ENCODE measurements at regions not wholly inside any gene's neighbourhood (a gene's known extent, or its start where the extent isn't known, plus 50 kb on each side); places are given as distances from the start of the nearest gene placed in this dataset.

DNA sequence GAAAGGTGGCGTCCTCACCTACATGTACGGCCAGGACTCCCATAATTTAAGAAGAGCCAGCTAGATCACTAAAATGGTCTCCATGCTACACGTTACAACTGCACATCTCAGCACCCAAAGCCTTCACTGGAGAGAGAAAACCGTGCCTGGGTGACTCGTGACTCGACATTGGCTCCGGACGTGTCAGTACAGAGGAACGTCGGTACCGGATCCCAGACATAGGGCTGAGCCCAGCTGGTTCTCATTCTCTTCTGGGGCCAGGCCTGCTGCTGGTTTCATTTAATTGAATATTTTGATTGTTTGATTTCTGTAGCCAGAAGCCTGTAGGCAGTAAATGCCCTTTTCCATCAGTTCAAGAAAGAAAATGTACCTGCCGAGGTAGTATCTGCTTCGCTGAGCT is 93.1 kb downstream of the HHIPL2 start:
- peak; percentile 10 for DNase-seq
- Mint-ChIP-seq H3K27ac (peak overlapping the region; percentile 8), H3K36me3 (ENCODE audit: low read depth) (no peaks in the 10 kb centered on the region), H3K4me3 (no peak overlapping the region), H3K4me1 (ENCODE audit: low read depth) (peaks cover 18% of the 10 kb centered on the region), H3K27me3 (ENCODE audit: low read depth) (no peaks in the 10 kb centered on the region), H3K9me3 (peaks cover 10% of the 10 kb centered on the region)
- intact Hi-C loops (cut with micrococcal nuclease) = loop anchor here (1.0 to 10.0 kb wide), 13 partner anchors 38 to 1644 kb away; partner anchors contain the start of genes DUSP10 and HLX
- CTCF ChIA-PET = interaction anchor here (0.6 to 4.6 kb wide), 40 partner anchors 8 to 1020 kb away, joined by 3 to 80 read pairs (median 4); no protein-coding TSS in a partner anchor

DNA sequence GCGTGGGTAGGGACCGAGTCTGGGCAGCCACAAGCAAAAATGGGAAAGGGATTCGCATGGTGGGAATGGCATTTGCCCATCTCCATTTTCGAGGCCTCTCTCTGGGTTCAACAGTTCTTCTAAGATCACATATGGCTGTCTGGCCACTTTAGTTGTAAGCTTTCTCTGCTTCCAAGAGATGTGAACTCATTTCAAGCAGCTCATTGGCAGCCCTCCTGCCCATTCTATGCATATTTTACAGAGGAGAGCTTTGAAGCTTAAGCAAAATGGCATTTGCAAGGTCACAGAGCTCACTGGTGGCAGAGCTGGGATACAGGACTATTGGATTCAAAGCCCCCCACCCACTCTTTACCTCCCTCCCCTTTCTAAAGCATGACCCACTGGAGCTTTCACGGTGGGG is 93.7 kb downstream of the HHIPL2 start:
- H3K4me1 Mint-ChIP-seq (ENCODE audit: low read depth) = peaks cover 18% of the 10 kb centered on the region
- H3K27ac Mint-ChIP-seq = no peak overlapping the region
- intact Hi-C loops (cut with micrococcal nuclease) = loop anchor here (10.0 kb wide), 2 partner anchors 259 to 619 kb away; no protein-coding TSS in a partner anchor
- peaks cover 10% of the 10 kb centered on the region for H3K9me3 Mint-ChIP-seq
- no peak for DNase-seq
- no peak overlapping the region for H3K4me3 Mint-ChIP-seq
- H3K36me3 Mint-ChIP-seq (ENCODE audit: low read depth) = no peaks in the 10 kb centered on the region
- CTCF ChIA-PET = interaction anchor here (0.7 to 4.6 kb wide), 19 partner anchors 8 to 710 kb away, joined by 3 to 80 read pairs (median 6); no protein-coding TSS in a partner anchor
- no peaks in the 10 kb centered on the region for H3K27me3 Mint-ChIP-seq (ENCODE audit: low read depth)

DNA sequence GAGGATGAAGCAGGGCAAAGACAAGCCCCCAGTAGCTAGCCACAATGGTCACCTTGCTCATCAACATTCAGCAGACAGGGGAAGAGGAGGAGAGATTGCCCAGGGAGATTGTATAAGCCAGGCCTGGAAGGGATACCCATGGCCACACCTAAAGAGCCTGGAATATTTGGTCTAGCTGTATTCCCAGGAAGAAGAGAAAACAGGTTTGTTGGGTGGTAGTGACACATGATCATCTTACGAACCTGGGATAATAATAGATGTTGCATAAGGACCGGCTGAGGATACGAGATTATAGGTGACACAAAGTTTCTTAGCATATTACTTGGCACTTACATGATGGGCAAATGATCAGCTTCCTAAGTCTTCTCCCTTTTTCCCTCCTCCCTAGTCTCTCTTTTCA is 95.9 kb downstream of the HHIPL2 start:
- Mint-ChIP-seq H3K9me3 (peaks cover 2% of the 10 kb centered on the region), H3K4me1 (ENCODE audit: low read depth) (peaks cover 18% of the 10 kb centered on the region), H3K36me3 (ENCODE audit: low read depth) (no peaks in the 10 kb centered on the region), H3K4me3 (no peak overlapping the region), H3K27ac (no peak overlapping the region), H3K27me3 (ENCODE audit: low read depth) (no peaks in the 10 kb centered on the region)
- CTCF ChIA-PET = interaction anchor here (0.6 to 4.6 kb wide), 3 partner anchors 9 to 356 kb away, joined by 3 to 80 read pairs (median 3); no protein-coding TSS in a partner anchor
- intact Hi-C loops (cut with micrococcal nuclease) = loop anchor here (10.0 kb wide), 2 partner anchors 257 to 617 kb away; no protein-coding TSS in a partner anchor
- DNase-seq = no peak

DNA sequence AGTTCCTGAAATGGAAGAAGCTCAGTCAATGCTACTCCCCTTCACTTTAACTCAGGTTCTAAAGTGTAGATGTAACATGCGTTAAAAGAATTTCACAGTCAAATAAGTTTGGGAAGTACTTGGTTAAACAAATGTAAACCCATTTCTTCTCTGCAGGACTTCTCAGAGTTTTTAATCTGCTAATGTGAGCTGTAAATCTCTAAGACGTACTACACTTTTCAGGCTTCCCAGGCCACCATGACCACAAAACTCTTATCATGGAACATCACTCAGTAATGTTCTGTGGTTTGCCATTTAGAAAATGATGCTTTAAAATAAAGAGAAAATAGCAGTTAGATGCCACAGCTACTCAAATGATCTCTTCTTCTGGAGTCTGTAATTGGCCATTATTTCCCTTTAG is 104.3 kb downstream of the HHIPL2 start:
- CTCF ChIA-PET = interaction anchor here (0.8 to 2.5 kb wide), 3 partner anchors 11 to 120 kb away, joined by 3 to 17 read pairs (median 3); no protein-coding TSS in a partner anchor
- Mint-ChIP-seq H3K36me3 (ENCODE audit: low read depth) (no peaks in the 10 kb centered on the region), H3K27me3 (ENCODE audit: low read depth) (no peaks in the 10 kb centered on the region), H3K4me3 (no peak overlapping the region), H3K4me1 (ENCODE audit: low read depth) (peaks cover 10% of the 10 kb centered on the region), H3K27ac (no peak overlapping the region), H3K9me3 (no peaks in the 10 kb centered on the region)
- intact Hi-C loops (cut with micrococcal nuclease) = no loop called here
- DNase-seq = no peak

DNA sequence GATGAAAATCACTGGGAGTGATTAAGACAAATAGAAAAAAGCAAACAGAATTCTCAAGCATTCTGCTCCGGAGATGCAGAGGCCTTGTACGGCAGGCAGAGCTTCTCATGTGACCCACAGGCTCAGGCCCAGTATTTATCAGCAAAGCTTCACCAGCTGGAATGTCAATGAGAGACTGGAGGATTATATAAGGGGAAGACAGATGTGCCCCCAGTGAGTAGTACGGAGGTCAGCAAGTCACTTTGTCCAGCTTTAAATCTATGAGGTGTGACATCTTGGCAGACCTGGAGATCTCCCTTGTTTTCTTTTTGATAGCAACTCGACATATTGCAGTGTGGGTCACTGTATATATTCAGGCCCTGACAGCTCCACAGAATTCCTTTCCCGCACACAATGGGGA is 106.8 kb downstream of the HHIPL2 start:
- Mint-ChIP-seq H3K27ac (no peak overlapping the region), H3K27me3 (ENCODE audit: low read depth) (no peaks in the 10 kb centered on the region), H3K9me3 (no peaks in the 10 kb centered on the region), H3K36me3 (ENCODE audit: low read depth) (no peaks in the 10 kb centered on the region), H3K4me3 (no peak overlapping the region), H3K4me1 (ENCODE audit: low read depth) (peaks cover 10% of the 10 kb centered on the region)
- CTCF ChIA-PET = interaction anchor here (1.3 to 2.1 kb wide), 3 partner anchors 12 to 15 kb away, joined by 3 to 6 read pairs (median 5); no protein-coding TSS in a partner anchor
- intact Hi-C loops (cut with micrococcal nuclease) = no loop called here
- no peak for DNase-seq

DNA sequence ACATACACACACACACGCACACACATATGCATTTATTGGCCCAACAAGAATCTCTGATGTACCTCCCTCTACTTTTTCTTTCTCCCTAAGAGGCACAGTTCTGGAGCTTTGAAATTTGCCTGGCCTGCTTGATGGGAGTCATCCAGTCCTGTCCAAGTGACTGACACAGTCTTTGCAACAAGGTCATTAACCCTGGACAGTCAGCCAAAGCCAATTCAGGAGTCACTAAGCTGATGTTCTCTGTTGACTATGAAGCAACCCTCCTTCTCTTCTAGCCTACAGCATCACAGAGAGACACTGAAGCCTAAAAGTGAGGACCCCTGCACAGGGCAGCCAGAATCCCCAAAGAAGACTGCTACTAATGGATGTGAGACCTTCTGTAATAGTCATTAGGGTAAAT is 123.1 kb downstream of the HHIPL2 start:
- Mint-ChIP-seq H3K36me3 (ENCODE audit: low read depth) (peaks cover 7% of the 10 kb centered on the region), H3K4me3 (no peak overlapping the region), H3K27ac (no peak overlapping the region), H3K4me1 (ENCODE audit: low read depth) (peaks cover 36% of the 10 kb centered on the region), H3K27me3 (ENCODE audit: low read depth) (no peaks in the 10 kb centered on the region), H3K9me3 (peaks cover 13% of the 10 kb centered on the region)
- no peak for DNase-seq
- CTCF ChIA-PET = no interaction called here
- intact Hi-C loops (cut with micrococcal nuclease) = no loop called here

DNA sequence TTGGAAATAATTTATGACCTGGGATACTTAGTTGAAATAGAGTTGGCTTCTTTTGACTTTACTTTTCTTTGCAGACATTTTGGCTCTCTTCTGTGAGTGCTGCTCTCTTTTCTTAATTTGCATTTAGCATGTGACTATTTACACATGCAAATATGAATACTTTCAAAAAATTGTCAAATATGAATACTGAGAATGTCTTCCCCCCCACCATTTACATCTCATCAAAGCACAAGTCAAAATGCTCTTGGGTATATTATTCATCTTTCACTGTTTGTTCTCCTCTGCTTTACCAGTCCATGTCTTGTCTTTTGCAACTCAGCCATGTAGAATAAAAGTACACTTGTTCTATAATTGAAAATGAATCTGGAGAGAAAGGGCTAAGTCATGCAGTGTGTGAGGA is 126.5 kb downstream of the HHIPL2 start:
- no peaks in the 10 kb centered on the region for H3K27me3 Mint-ChIP-seq (ENCODE audit: low read depth)
- intact Hi-C loops (cut with micrococcal nuclease) = no loop called here
- peaks cover 7% of the 10 kb centered on the region for H3K36me3 Mint-ChIP-seq (ENCODE audit: low read depth)
- H3K27ac Mint-ChIP-seq = no peak overlapping the region
- CTCF ChIA-PET = no interaction called here
- no peak for DNase-seq
- peaks cover 59% of the 10 kb centered on the region for H3K4me1 Mint-ChIP-seq (ENCODE audit: low read depth)
- H3K4me3 Mint-ChIP-seq = no peak overlapping the region
- H3K9me3 Mint-ChIP-seq = peaks cover 9% of the 10 kb centered on the region

DNA sequence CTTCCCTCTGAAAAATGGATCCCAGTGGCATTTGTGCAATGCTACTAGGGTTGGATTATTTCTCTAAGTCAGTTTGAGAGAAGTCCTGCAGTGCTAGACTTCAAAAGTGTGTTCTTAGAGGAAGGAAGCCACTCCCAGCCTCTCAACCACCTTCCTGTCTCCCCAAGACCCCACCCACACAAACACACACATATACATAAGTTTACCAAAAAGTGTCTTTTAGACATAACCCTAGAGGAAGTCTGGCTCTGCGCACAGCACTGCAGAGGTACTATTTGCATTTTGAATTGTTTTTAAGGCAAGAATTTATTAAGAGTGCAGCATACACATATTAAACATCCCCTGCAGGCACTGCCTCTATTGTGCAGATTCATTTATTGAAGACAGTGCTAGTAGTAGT is 127.3 kb downstream of the HHIPL2 start:
- H3K4me3 Mint-ChIP-seq = no peak overlapping the region
- no peaks in the 10 kb centered on the region for H3K27me3 Mint-ChIP-seq (ENCODE audit: low read depth)
- CTCF ChIA-PET = interaction anchor here (1.0 kb wide), 1 partner anchor 35 kb away, joined by 3 read pairs; no protein-coding TSS in a partner anchor
- DNase-seq = peak; percentile 27
- intact Hi-C loops (cut with micrococcal nuclease) = no loop called here
- peaks cover 4% of the 10 kb centered on the region for H3K36me3 Mint-ChIP-seq (ENCODE audit: low read depth)
- H3K9me3 Mint-ChIP-seq = peaks cover 4% of the 10 kb centered on the region
- H3K4me1 Mint-ChIP-seq (ENCODE audit: low read depth) = peaks cover 66% of the 10 kb centered on the region
- H3K27ac Mint-ChIP-seq = peak overlapping the region; percentile 33

DNA sequence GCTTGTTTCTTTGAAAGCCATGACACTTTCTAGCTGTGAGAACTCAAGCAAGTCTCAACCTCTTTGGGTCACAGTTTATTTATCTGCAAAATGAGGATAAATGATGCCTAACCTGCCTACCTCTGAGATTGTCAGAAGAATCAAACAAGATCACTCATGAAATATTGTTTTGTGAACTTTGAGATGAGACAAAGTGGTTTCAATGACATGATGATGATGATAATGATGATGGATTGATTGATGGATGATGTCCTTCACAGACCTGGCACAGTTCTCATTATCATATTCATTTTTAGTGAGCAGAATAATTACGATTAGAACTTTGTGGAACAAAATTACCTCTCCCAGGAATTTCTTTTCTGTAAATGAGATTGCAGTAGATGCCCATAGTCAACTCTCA is 129.2 kb downstream of the HHIPL2 start:
- Mint-ChIP-seq H3K4me1 (ENCODE audit: low read depth) (peaks cover 73% of the 10 kb centered on the region), H3K36me3 (ENCODE audit: low read depth) (peaks cover 4% of the 10 kb centered on the region), H3K27ac (no peak overlapping the region), H3K4me3 (no peak overlapping the region), H3K9me3 (peaks cover 2% of the 10 kb centered on the region), H3K27me3 (ENCODE audit: low read depth) (no peaks in the 10 kb centered on the region)
- DNase-seq = no peak
- intact Hi-C loops (cut with micrococcal nuclease) = loop anchor here (5.0 kb wide), 2 partner anchors 156 to 981 kb away; no protein-coding TSS in a partner anchor
- CTCF ChIA-PET = interaction anchor here (1.8 kb wide), 1 partner anchor 36 kb away, joined by 5 read pairs; no protein-coding TSS in a partner anchor

DNA sequence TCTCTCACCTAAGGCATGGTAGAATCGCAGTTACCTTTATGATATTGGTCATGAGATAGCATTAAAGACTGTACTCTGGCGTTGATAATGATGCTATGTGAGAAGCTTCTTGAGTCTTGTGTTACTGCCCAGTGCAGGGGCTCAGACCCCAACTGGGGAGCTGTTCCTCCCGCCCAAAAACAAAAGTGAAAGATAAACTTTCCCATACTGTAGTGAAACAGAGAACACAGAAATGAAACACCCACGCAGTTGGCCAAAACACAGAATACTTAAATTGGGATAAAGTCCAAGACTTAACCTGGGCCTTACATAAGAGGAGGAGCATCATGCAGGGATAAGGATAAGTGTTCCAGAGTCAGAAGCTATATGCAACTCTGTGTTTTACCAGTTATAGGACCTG is 130.6 kb downstream of the HHIPL2 start:
- no peak overlapping the region for H3K27ac Mint-ChIP-seq
- no peak overlapping the region for H3K4me3 Mint-ChIP-seq
- CTCF ChIA-PET = interaction anchor here (0.5 to 1.4 kb wide), 2 partner anchors 38 to 1040 kb away, joined by 3 to 7 read pairs; no protein-coding TSS in a partner anchor
- peaks cover 68% of the 10 kb centered on the region for H3K4me1 Mint-ChIP-seq (ENCODE audit: low read depth)
- H3K9me3 Mint-ChIP-seq = peaks cover 2% of the 10 kb centered on the region
- no peaks in the 10 kb centered on the region for H3K27me3 Mint-ChIP-seq (ENCODE audit: low read depth)
- DNase-seq = no peak
- intact Hi-C loops (cut with micrococcal nuclease) = loop anchor here (5.0 kb wide), 2 partner anchors 155 to 980 kb away; no protein-coding TSS in a partner anchor
- H3K36me3 Mint-ChIP-seq (ENCODE audit: low read depth) = no peaks in the 10 kb centered on the region

DNA sequence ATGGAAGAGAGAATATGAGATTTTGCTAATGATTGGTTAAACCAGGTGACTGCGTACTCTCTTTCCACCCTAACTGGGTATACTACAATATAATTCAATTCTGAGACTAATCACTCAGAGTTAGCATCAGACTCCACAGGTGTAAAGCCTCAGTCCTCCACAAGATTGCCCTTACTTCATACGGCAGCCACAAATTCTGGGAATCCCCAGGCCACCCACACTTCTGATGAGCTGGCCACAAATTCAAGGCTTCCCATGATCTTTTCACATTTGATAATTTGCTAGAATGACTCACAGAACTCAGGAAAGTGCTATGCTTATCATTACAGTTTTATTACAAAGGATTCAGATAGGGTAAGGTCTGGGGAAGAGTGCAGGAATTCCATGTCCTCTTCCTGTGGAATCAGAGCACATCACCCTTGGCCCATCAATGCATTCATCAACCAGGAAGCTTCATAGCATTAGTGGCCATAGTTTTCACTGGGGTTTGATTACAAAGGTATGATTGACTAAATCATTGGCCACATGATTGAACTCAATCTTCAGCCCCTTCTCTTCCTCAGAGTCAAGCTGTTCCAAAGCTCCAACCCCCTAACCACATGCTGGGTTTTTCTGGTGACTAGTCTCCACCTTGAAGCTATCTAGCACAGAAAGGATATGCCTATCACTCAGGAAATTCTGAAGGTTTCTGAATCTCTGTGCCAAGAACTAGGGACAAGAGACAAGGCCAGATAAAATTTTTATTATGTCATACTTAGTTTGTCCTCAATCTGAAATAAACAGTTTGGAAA is 131.7 kb downstream of the HHIPL2 start:
- Mint-ChIP-seq H3K27me3 (ENCODE audit: low read depth) (no peaks in the 10 kb centered on the region), H3K27ac (no peak overlapping the region), H3K9me3 (no peaks in the 10 kb centered on the region), H3K36me3 (ENCODE audit: low read depth) (no peaks in the 10 kb centered on the region), H3K4me3 (no peak overlapping the region), H3K4me1 (ENCODE audit: low read depth) (peaks cover 59% of the 10 kb centered on the region)
- intact Hi-C loops (cut with micrococcal nuclease) = loop anchor here (1.0 to 5.0 kb wide), 4 partner anchors 39 to 979 kb away; partner anchors contain the start of gene DUSP10
- CTCF ChIA-PET = interaction anchor here (0.6 to 1.4 kb wide), 2 partner anchors 35 to 39 kb away, joined by 3 to 7 read pairs; no protein-coding TSS in a partner anchor
- DNase-seq = peak; percentile 69

DNA sequence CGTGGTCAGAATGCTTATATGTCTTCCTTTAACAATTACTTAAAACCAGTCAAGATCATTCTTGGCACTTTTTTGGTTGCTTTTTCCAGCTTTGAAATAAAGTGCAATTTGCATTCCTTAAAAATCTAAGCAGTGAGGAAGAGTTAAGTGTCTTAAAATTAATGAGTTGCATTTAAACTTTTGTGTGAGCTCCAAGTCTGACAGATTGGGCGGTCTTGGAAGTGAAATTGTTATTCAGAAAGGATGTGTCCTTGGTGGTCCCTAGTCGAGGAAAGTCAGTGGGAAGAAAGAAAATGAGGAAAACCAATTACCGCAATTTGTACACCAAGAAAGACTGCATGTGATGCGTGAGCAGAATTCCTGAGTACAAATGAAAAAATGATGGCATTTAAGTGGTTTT is 132.5 kb downstream of the HHIPL2 start:
- Mint-ChIP-seq H3K4me1 (ENCODE audit: low read depth) (peaks cover 52% of the 10 kb centered on the region), H3K9me3 (no peaks in the 10 kb centered on the region), H3K27me3 (ENCODE audit: low read depth) (no peaks in the 10 kb centered on the region), H3K27ac (no peak overlapping the region), H3K4me3 (no peak overlapping the region), H3K36me3 (ENCODE audit: low read depth) (no peaks in the 10 kb centered on the region)
- CTCF ChIA-PET = no interaction called here
- no peak for DNase-seq
- intact Hi-C loops (cut with micrococcal nuclease) = loop anchor here (5.0 kb wide), 2 partner anchors 153 to 978 kb away; no protein-coding TSS in a partner anchor
